B cell (primary cell): ENCODE measurements at regions not wholly inside any gene's neighbourhood (a gene's known extent, or its start where the extent isn't known, plus 50 kb on each side); places are given as distances from the start of the nearest gene placed in this dataset.

Experiments
- ATAC-seq: fragments of 200-7000 bp; cut with Tn5 transposase; one replicate; pipeline ENCODE4 v1.10.0; 2021; ENCODE audit warnings: low read depth, mild to moderate bottlenecking, moderate number of reproducible peaks, moderate library complexity
- CTCF ChIA-PET: fragments of 350-600 bp; sonication (Branson Sonifier 250); formaldehyde crosslinking; loops from one replicate; lab custom pipeline; 2021; ENCODE audit warnings: antibody characterized with exemption, inconsistent platforms; lab: Charles Lee
- POLR2A ChIA-PET: fragments of 350-600 bp; sonication (Branson Sonifier 250); formaldehyde crosslinking; loops from one replicate; lab custom pipeline; 2021; ENCODE audit warnings: antibody characterized with exemption; lab: Charles Lee
- DNase-seq: peaks from one replicate; pipeline ENCODE4 v3.0.0; 2013
- H2AFZ ChIP-seq: 2 replicates; pipeline ENCODE4 v1.6.1; 2012; ENCODE audit warnings: mild to moderate bottlenecking, low read depth, low read length; ENCODE audit not compliant: insufficient read depth, poor library complexity, severe bottlenecking
- H3K27ac ChIP-seq, 2 donors: 1 replicate in 1 of 2; 2 replicates in 1 of 2; pipeline ENCODE4 v1.5.1; 2012 to 2013; ENCODE audit warnings: low read length in 2 of 2, mild to moderate bottlenecking in 2 of 2, moderate library complexity in 1 of 2
- H3K27me3 ChIP-seq, 4 experiments: fragments of 200-600 bp in 1 of 4; sonication (generic) in 1 of 4; replicated peaks in 1 of 4; 1 replicate in 2 of 4; 2 replicates in 2 of 4; pipeline versions ENCODE4 v1.6.1 to v1.7.0; 2013 to 2016; ENCODE audit warnings: low read length in 3 of 4, mild to moderate bottlenecking in 2 of 4, mixed read lengths in 1 of 4, moderate library complexity in 1 of 4; ENCODE audit not compliant: insufficient read depth in 4 of 4, control insufficient read depth in 3 of 4; ENCODE audit errors: control extremely low read depth in 1 of 4
- H3K36me3 ChIP-seq, 2 experiments: replicated peaks in 1 of 2; 1 replicate in 1 of 2; 2 replicates in 1 of 2; pipeline versions ENCODE4 v1.6.1 to v1.7.1; 2013; ENCODE audit warnings: low read length in 1 of 2; ENCODE audit not compliant: insufficient read depth in 2 of 2, control insufficient read depth in 1 of 2; ENCODE audit errors: control extremely low read depth in 1 of 2, extremely low read depth in 1 of 2
- H3K4me1 ChIP-seq, 2 donors: fragments of 200-600 bp in 1 of 2; sonication (generic) in 1 of 2; 1 replicate in 1 of 2; 2 replicates in 1 of 2; pipeline versions ENCODE4 v1.5.1 to v1.6.1; 2013 to 2017; ENCODE audit warnings: low read length in 2 of 2; ENCODE audit not compliant: control insufficient read depth in 2 of 2, insufficient read depth in 2 of 2
- H3K4me2 ChIP-seq: replicated peaks from 2 replicates; pipeline ENCODE3; 2012; ENCODE audit warnings: mild to moderate bottlenecking, low read depth, low read length; ENCODE audit not compliant: poor library complexity, severe bottlenecking
- H3K4me3 ChIP-seq, 5 experiments: fragments of 200-600 bp in 1 of 5; sonication (generic) in 1 of 5; 1 replicate in 3 of 5; 2 replicates in 2 of 5; pipeline versions ENCODE4 v1.5.1 to v1.7.0; 2011 to 2016; ENCODE audit warnings: low read length in 4 of 5, mild to moderate bottlenecking in 4 of 5, low read depth in 2 of 5, control low read depth in 1 of 5, moderate library complexity in 1 of 5; ENCODE audit not compliant: insufficient read depth in 1 of 5; ENCODE audit errors: control extremely low read depth in 1 of 5, extremely low read depth in 1 of 5
- H3K79me2 ChIP-seq: fragments of 200-600 bp; sonication (generic); one replicate; pipeline ENCODE4 v1.6.0; 2016; ENCODE audit warnings: low read length; ENCODE audit not compliant: control insufficient read depth, insufficient read depth
- H3K9ac ChIP-seq: fragments of 200-600 bp; sonication (generic); 2 replicates; pipeline ENCODE4 v1.6.1; 2017; ENCODE audit warnings: mild to moderate bottlenecking, low read length, moderate library complexity
- H3K9me3 ChIP-seq, 3 donors: one replicate each; pipeline versions ENCODE4 v1.6.1 to v1.7.1; 2013; ENCODE audit warnings: low read length in 2 of 3; ENCODE audit not compliant: control insufficient read depth in 2 of 3, insufficient read depth in 1 of 3; ENCODE audit errors: control extremely low read depth in 1 of 3
- H4K20me1 ChIP-seq: 2 replicates; pipeline ENCODE4 v1.6.0; 2012; ENCODE audit warnings: mild to moderate bottlenecking, low read length; ENCODE audit not compliant: insufficient read depth, control insufficient read depth, poor library complexity, severe bottlenecking
- H3K27ac Mint-ChIP-seq: one replicate; pipeline ENCODE4 v1.8.0; 2021; ENCODE audit warnings: mixed read lengths
- H3K27me3 Mint-ChIP-seq: one replicate; pipeline ENCODE4 v1.8.0; 2021; ENCODE audit warnings: mixed read lengths
- H3K4me1 Mint-ChIP-seq: one replicate; pipeline ENCODE4 v1.8.0; 2021; ENCODE audit warnings: mixed read lengths
- H3K4me3 Mint-ChIP-seq: one replicate; pipeline ENCODE4 v1.8.0; 2021; ENCODE audit warnings: mixed read lengths
- H3K9me3 Mint-ChIP-seq: one replicate; pipeline ENCODE4 v1.8.0; 2022; ENCODE audit warnings: mixed read lengths; ENCODE audit not compliant: insufficient read depth
- EZH2 ChIP-seq: IDR thresholded peaks from 2 replicates; pipeline ENCODE4 v1.6.1; 2012; ENCODE audit warnings: borderline replicate concordance, low read depth, mild to moderate bottlenecking, moderate library complexity, low read length; ENCODE audit not compliant: insufficient read depth, poor library complexity, severe bottlenecking
- WGBS: methylation state at CpG from one replicate; pipeline ENCODE4 v1.1.5; 2013; ENCODE audit warnings: missing lambda C conversion rate; ENCODE audit not compliant: insufficient coverage; 5-methylcytosine and 5-hydroxymethylcytosine counted together
- intact Hi-C: fragments of 100-400 bp; cut with micrococcal nuclease; formaldehyde crosslinking; loops from one replicate; pipeline ENCODE4 v1.10.0; 2022
- TF ChIP-seq, protein P1 (sequence below): fragments of 200-600 bp; IDR thresholded peaks from one replicate; pipeline ENCODE4 v1.8.0; 2022; ENCODE audit warnings: antibody characterized with exemption, mild to moderate bottlenecking

DNA sequence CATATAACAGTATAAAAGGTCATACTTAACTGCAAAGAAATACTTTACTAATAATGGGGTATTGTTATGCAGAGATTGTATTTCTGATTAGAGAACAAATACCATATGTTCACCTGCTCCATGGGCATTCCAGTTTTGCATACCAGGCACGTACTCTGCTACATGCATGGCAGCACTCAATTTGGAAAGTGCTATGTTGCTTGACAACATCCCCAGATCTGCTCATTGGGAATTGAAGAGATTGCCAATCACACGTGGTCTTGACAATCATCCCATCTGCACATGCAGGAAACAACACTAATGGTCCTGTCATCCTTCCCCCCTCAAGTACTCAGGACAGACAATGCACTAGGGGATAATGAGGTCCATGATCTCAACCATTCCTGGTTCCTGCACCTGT is 63.4 kb upstream of the PDE4B start:
- no peaks in the 10 kb centered on the region for H3K4me1 ChIP-seq
- no peak for TF ChIP-seq EZH2
- TF ChIP-seq, protein P1, sequence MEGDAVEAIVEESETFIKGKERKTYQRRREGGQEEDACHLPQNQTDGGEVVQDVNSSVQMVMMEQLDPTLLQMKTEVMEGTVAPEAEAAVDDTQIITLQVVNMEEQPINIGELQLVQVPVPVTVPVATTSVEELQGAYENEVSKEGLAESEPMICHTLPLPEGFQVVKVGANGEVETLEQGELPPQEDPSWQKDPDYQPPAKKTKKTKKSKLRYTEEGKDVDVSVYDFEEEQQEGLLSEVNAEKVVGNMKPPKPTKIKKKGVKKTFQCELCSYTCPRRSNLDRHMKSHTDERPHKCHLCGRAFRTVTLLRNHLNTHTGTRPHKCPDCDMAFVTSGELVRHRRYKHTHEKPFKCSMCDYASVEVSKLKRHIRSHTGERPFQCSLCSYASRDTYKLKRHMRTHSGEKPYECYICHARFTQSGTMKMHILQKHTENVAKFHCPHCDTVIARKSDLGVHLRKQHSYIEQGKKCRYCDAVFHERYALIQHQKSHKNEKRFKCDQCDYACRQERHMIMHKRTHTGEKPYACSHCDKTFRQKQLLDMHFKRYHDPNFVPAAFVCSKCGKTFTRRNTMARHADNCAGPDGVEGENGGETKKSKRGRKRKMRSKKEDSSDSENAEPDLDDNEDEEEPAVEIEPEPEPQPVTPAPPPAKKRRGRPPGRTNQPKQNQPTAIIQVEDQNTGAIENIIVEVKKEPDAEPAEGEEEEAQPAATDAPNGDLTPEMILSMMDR = no peak
- no peak overlapping the region for H3K9ac ChIP-seq
- no peaks in the 10 kb centered on the region for H3K79me2 ChIP-seq
- Mint-ChIP-seq H3K27me3 (no peaks in the 10 kb centered on the region), H3K4me1 (no peaks in the 10 kb centered on the region), H3K4me3 (no peak overlapping the region), H3K27ac (no peak overlapping the region), H3K9me3 (no peaks in the 10 kb centered on the region)
- ChIA-PET CTCF (no interaction called here), POLR2A (no interaction called here)
- no peaks in the 10 kb centered on the region for H3K9me3 ChIP-seq
- WGBS = 57% methylated on average over 1 of the region's 2 CpGs
- H3K36me3 ChIP-seq = no peaks in the 10 kb centered on the region
- no peak overlapping the region for H2AFZ ChIP-seq
- no peaks in the 10 kb centered on the region for H4K20me1 ChIP-seq
- no peak overlapping the region for H3K4me3 ChIP-seq
- H3K4me2 ChIP-seq = no peak overlapping the region
- ATAC-seq (no peak), DNase-seq (no peak)
- H3K27ac ChIP-seq = no peak overlapping the region
- no peaks in the 10 kb centered on the region for H3K27me3 ChIP-seq
- intact Hi-C loops = no loop called here

GRCh38 chr1:65734979-65735378 is 57.7 kb upstream of the PDE4B start:
- 97% methylated on average over 2 of the region's 2 CpGs for WGBS
- H4K20me1 ChIP-seq = no peaks in the 10 kb centered on the region
- DNase-seq = no peak
- H3K27me3 ChIP-seq = no peaks in the 10 kb centered on the region
- no peaks in the 10 kb centered on the region for H3K27me3 Mint-ChIP-seq
- ChIA-PET CTCF (no interaction called here), POLR2A (no interaction called here)
- no peak overlapping the region for H3K9ac ChIP-seq
- H3K4me1 Mint-ChIP-seq = no peaks in the 10 kb centered on the region
- no peaks in the 10 kb centered on the region for H3K9me3 ChIP-seq
- H3K4me1 ChIP-seq = no peaks in the 10 kb centered on the region
- H3K4me2 ChIP-seq = no peak overlapping the region
- no peak overlapping the region for H3K4me3 ChIP-seq
- H3K4me3 Mint-ChIP-seq = no peak overlapping the region
- H3K9me3 Mint-ChIP-seq = no peaks in the 10 kb centered on the region
- no peak overlapping the region for H2AFZ ChIP-seq
- H3K79me2 ChIP-seq = no peaks in the 10 kb centered on the region
- no peak overlapping the region for H3K27ac Mint-ChIP-seq
- intact Hi-C loops = no loop called here
- no peak for TF ChIP-seq EZH2
- TF ChIP-seq, protein P1 = no peak
- ATAC-seq = no peak
- H3K27ac ChIP-seq = no peak overlapping the region
- no peaks in the 10 kb centered on the region for H3K36me3 ChIP-seq
